Smooth muscle cell (in vitro differentiated cells): ENCODE measurements at regions not wholly inside any gene's neighbourhood (a gene's known extent, or its start where the extent isn't known, plus 50 kb on each side); places are given as distances from the start of the nearest gene placed in this dataset.

Experiments used
- DNase-seq: peaks from one replicate; lab custom pipeline; 2025; ENCODE audit not compliant: unreplicated experiment; lab: John Stamatoyannopoulos, UW
- H2AFZ ChIP-seq: fragments of 200-600 bp; sonication (generic); 2 replicates; pipeline ENCODE4 v1.6.0; 2016; ENCODE audit warnings: antibody characterized with exemption, low read depth, mild to moderate bottlenecking
- H3F3A ChIP-seq: fragments of 200-600 bp; sonication (generic); 2 replicates; pipeline ENCODE4 v1.6.0; 2017; ENCODE audit warnings: antibody characterized with exemption, low read depth
- H3K27ac ChIP-seq: fragments of 200-600 bp; sonication (generic); 2 replicates; pipeline ENCODE4 v1.5.1; 2016; ENCODE audit warnings: low read depth, mild to moderate bottlenecking
- H3K27me3 ChIP-seq: fragments of 200-600 bp; sonication (generic); 2 replicates; pipeline ENCODE4 v1.6.1; 2016; ENCODE audit warnings: low read depth, mild to moderate bottlenecking
- H3K36me3 ChIP-seq: fragments of 200-600 bp; sonication (generic); 2 replicates; pipeline ENCODE4 v1.5.1; 2016; ENCODE audit warnings: low read depth
- H3K4me1 ChIP-seq: fragments of 200-600 bp; sonication (generic); 2 replicates; pipeline ENCODE4 v1.5.1; 2016; ENCODE audit warnings: low read depth
- H3K4me2 ChIP-seq: fragments of 200-600 bp; sonication (generic); 2 replicates; pipeline ENCODE4 v1.6.0; 2016; ENCODE audit warnings: mild to moderate bottlenecking
- H3K4me3 ChIP-seq: fragments of 200-600 bp; sonication (generic); 2 replicates; pipeline ENCODE4 v1.5.1; 2016; ENCODE audit warnings: mild to moderate bottlenecking
- H3K79me2 ChIP-seq: fragments of 200-600 bp; sonication (generic); 2 replicates; pipeline ENCODE4 v1.6.0; 2016; ENCODE audit warnings: low read depth, mild to moderate bottlenecking
- H3K9ac ChIP-seq: fragments of 200-600 bp; sonication (generic); 2 replicates; pipeline ENCODE4 v1.6.0; 2016; ENCODE audit warnings: low read depth
- H3K9me3 ChIP-seq: fragments of 200-600 bp; sonication (generic); replicated peaks from 2 replicates; pipeline ENCODE4 v1.5.1; 2016; ENCODE audit warnings: low read depth
- H4K20me1 ChIP-seq: fragments of 200-600 bp; sonication (generic); 2 replicates; pipeline ENCODE4 v1.6.0; 2016; ENCODE audit warnings: low read depth
- CTCF ChIP-seq: fragments of 200-600 bp; sonication (generic); IDR thresholded peaks from 2 replicates; pipeline ENCODE4 v1.5.1; 2017; ENCODE audit warnings: borderline replicate concordance, mild to moderate bottlenecking, antibody characterized with exemption; ENCODE audit not compliant: insufficient read depth, poor library complexity, severe bottlenecking
- WGBS: methylation state at CpG from one replicate; pipeline ENCODE4 v1.1.7; 2016; ENCODE audit warnings: low lambda C conversion rate; 5-methylcytosine and 5-hydroxymethylcytosine counted together

DNA sequence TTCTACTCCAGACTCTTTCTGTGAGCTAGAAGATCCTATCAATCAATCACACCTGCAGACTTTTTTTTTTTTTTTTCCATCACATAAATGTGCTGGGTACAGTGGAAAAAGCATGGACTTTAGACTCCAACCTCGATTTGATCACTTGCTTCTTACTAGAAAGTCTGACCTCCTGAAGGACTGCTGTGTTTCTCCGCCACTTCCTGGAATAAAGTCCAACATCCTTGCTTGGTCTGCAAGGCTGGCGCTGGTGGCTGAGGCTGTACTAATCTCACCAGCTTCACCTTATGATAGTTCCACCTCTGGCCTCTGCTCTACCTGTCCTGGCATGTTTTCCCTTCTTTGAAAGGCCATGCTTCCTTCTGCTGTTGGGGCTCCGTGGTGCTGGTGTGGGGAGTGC lies 60.9 kb upstream of the SESN3 start:
- Histone ChIP-seq H3K9ac (no peak overlapping the region), H2AFZ (no peak overlapping the region), H3K9me3 (no peaks in the 10 kb centered on the region), H3K4me2 (no peak overlapping the region), H3K4me3 (no peak overlapping the region), H4K20me1 (no peaks in the 10 kb centered on the region), H3K36me3 (no peaks in the 10 kb centered on the region), H3K27ac (no peak overlapping the region), H3K27me3 (no peaks in the 10 kb centered on the region), H3F3A (no peaks in the 10 kb centered on the region), H3K4me1 (peaks cover 13% of the 10 kb centered on the region), H3K79me2 (no peaks in the 10 kb centered on the region)
- TF ChIP-seq CTCF, result no peak
- no peak for DNase-seq
- 84% methylated on average over 4 of the region's 4 CpGs for WGBS

GRCh38 chr11:95289378-95290101 lies 58.5 kb upstream of the SESN3 start:
- H3K4me3 ChIP-seq, result no peak overlapping the region
- no peaks in the 10 kb centered on the region for H4K20me1 ChIP-seq
- peaks cover under 1% of the 10 kb centered on the region for H3F3A ChIP-seq
- H3K4me1 ChIP-seq, result peaks cover 5% of the 10 kb centered on the region
- TF ChIP-seq CTCF, result no peak
- no peaks in the 10 kb centered on the region for H3K27me3 ChIP-seq
- 81% methylated on average over 2 of the region's 2 CpGs for WGBS
- no peak overlapping the region for H3K9ac ChIP-seq
- no peak for DNase-seq
- H3K79me2 ChIP-seq, result no peaks in the 10 kb centered on the region
- no peaks in the 10 kb centered on the region for H3K36me3 ChIP-seq
- H3K9me3 ChIP-seq, result no peaks in the 10 kb centered on the region
- H2AFZ ChIP-seq, result no peak overlapping the region
- no peak overlapping the region for H3K4me2 ChIP-seq
- H3K27ac ChIP-seq, result peak overlapping the region; percentile 51

GRCh38 chr11:95284057-95285052 lies 53.4 kb upstream of the SESN3 start:
- no peak for TF ChIP-seq CTCF
- peak overlapping the region; percentile 82 for H3K9ac ChIP-seq
- peaks cover 35% of the 10 kb centered on the region for H3K4me1 ChIP-seq
- H3K27me3 ChIP-seq, result no peaks in the 10 kb centered on the region
- H3K36me3 ChIP-seq, result no peaks in the 10 kb centered on the region
- no peaks in the 10 kb centered on the region for H4K20me1 ChIP-seq
- H3F3A ChIP-seq, result peaks cover 38% of the 10 kb centered on the region
- H3K4me3 ChIP-seq, result no peak overlapping the region
- no peaks in the 10 kb centered on the region for H3K9me3 ChIP-seq
- H3K4me2 ChIP-seq, result peak overlapping the region; percentile 40
- H3K27ac ChIP-seq, result peak overlapping the region; percentile 98
- no peak for DNase-seq
- WGBS, result 62% methylated on average over 4 of the region's 4 CpGs
- no peaks in the 10 kb centered on the region for H3K79me2 ChIP-seq
- H2AFZ ChIP-seq, result no peak overlapping the region
